ENCODE measurements at regions not wholly inside any gene's neighbourhood (a gene's known extent, or its start where the extent isn't known, plus 50 kb on each side); places are given as distances from the start of the nearest gene placed in this dataset.

DNA sequence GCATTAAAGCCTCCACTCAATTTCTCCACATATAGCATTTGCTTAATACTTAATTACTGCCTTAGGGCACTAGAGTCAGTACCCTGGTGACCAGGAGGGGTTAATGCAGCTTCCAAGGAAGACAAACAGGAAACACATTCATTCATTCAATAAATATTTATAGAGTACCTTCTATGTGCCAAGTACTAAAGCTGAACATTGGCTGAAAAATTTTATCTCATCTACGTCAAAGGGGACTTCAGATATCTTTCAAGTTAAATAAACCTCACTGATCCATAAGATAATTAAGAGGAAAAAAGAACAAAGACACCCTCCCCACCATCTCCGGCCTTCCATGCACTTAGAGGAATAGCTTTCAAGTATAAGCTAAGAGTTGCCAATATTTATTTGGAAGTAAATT lies 156.9 kb upstream of the PRICKLE2 start:
- TF ChIP-seq REST (IDR thresholded peaks at IDR 0.05; ENCODE audit: borderline replicate concordance), result no peak
- TF ChIP-seq REST (CRISPR knock-in tag; IDR thresholded peaks at IDR 0.05; ENCODE audit: low read depth), result no peak
- TF ChIP-seq ZNF174 (CRISPR knock-in tag; IDR thresholded peaks at IDR 0.05), result no peak
- TF ChIP-seq GABPB2 (CRISPR knock-in tag; conservative IDR thresholded peaks at IDR 0.05), result no peak
- TF ChIP-seq, protein P1, sequence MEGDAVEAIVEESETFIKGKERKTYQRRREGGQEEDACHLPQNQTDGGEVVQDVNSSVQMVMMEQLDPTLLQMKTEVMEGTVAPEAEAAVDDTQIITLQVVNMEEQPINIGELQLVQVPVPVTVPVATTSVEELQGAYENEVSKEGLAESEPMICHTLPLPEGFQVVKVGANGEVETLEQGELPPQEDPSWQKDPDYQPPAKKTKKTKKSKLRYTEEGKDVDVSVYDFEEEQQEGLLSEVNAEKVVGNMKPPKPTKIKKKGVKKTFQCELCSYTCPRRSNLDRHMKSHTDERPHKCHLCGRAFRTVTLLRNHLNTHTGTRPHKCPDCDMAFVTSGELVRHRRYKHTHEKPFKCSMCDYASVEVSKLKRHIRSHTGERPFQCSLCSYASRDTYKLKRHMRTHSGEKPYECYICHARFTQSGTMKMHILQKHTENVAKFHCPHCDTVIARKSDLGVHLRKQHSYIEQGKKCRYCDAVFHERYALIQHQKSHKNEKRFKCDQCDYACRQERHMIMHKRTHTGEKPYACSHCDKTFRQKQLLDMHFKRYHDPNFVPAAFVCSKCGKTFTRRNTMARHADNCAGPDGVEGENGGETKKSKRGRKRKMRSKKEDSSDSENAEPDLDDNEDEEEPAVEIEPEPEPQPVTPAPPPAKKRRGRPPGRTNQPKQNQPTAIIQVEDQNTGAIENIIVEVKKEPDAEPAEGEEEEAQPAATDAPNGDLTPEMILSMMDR (IDR thresholded peaks at IDR 0.05 in 2 of 3, conservative IDR thresholded peaks at IDR 0.05 in 1 of 3; ENCODE audit: insufficient read depth in 2 of 3, low read depth in 1 of 3, low read length in 3 of 3), result no peak
- no peak for TF ChIP-seq KAT8 (IDR thresholded peaks at IDR 0.05; ENCODE audit: low read depth)
- no peak for TF ChIP-seq ZNF830 (CRISPR knock-in tag; IDR thresholded peaks at IDR 0.05)
- TF ChIP-seq MAFK (IDR thresholded peaks at IDR 0.05; ENCODE audit: low read length), result no peak
- TF ChIP-seq TAF1 (IDR thresholded peaks at IDR 0.05; ENCODE audit: control insufficient read depth, extremely low read depth, insufficient read depth, low read length, severe bottlenecking), result no peak
- TF ChIP-seq ZNF121 (CRISPR knock-in tag; conservative IDR thresholded peaks at IDR 0.05), result no peak
- TF ChIP-seq SMC3 (conservative IDR thresholded peaks at IDR 0.05; ENCODE audit: insufficient read depth, low read depth, low read length), result no peak
- no peak for TF ChIP-seq TEAD1 (CRISPR knock-in tag; IDR thresholded peaks at IDR 0.05)
- TF ChIP-seq SRF (CRISPR knock-in tag; IDR thresholded peaks at IDR 0.05), result no peak
- no peak for TF ChIP-seq PRPF4 (IDR thresholded peaks at IDR 0.05; ENCODE audit: insufficient read depth, low read depth, low read length, poor library complexity, severe bottlenecking)
